ENCODE measurements at regions not wholly inside any gene's neighbourhood (a gene's known extent, or its start where the extent isn't known, plus 50 kb on each side); places are given as distances from the start of the nearest gene placed in this dataset.
"Not testable (repeated sequence)": the region's sequence is repeated elsewhere in the genome, so short reads cannot be mapped to it uniquely, and the experiment has no call there.

DNA sequence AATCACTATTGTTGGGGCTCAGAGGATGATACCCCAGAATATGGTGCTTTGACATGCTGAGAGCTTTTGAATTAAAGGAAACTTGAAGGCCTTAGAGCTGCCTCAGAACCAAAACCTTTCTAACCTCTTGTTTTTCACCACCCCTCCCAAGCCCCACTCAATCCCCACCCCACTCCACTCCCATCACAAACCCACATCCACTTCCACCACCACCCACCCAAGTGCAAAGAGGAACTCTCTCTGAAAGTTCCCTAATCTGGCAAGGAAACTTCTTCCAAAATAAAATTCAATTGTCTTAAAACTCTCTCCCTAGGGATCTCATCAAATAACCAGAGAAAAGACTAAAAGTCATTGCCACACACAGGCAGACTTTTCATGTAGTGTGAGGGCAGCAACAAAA is 301.2 kb upstream of the ARHGEF26 start:
- no peak for FAIRE-seq
- DNase-seq (ENCODE audit: insufficient read length, low spot score): no peak

GRCh38 chr3:153828346-153828745 is 292.8 kb upstream of the ARHGEF26 start:
- FAIRE-seq; DNase-seq (ENCODE audit: insufficient read length, low spot score): not testable (repeated sequence)

More for the DNA sequence above, 301.2 kb upstream of the ARHGEF26 start:
- TF ChIP-seq CTCF (IDR thresholded peaks at IDR 0.05; ENCODE audit: insufficient read depth, missing control alignments): no peak

DNA sequence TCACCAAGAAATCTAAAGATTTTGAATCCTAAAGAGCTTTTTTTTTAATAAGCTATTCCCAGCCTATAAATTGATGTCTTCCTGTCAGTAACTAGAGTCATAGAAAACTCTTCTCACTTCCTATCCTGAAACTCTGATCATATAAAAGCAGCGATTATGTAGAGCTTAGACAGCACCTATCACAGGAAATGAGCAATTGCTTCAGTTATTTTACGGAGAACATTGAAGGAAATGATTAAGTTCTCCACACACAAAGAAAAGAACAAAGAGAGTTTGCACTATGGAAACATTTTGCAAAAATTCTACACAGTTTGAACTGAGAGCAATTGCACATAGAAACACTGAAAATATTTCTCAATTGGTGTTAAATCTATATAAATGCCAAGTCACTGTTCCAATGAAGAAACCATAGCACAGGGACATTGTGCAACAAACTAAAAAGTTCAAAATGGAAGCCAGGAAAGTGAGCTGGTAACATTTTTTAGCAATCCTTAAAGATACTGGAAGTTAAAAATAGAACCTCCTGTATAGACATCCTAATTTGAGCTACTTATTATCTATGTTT is 291.5 kb upstream of the ARHGEF26 start:
- FAIRE-seq: no peak
- no peak for DNase-seq (ENCODE audit: insufficient read length, low spot score)
- no peak for TF ChIP-seq CTCF (IDR thresholded peaks at IDR 0.05; ENCODE audit: insufficient read depth, missing control alignments)

DNA sequence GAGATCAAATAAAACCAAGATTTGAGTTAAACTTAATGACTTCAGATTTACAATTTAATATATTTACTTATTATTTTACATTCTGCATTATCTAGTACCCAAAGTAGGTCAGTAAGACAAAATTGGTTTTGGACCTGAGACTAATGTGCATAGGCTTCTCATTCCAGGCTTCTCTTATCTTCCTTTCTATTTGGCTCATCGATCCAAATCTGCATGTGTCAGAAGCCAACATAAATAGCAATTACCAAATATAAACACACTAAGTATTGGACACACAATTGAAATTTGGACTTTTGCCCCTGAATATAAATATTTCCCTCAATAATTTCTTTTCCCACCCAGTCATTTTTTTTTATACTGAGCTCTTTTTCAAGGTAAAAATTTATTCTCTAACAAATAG is 290.6 kb upstream of the ARHGEF26 start:
- DNase-seq (ENCODE audit: insufficient read length, low spot score): no peak
- no peak for TF ChIP-seq CTCF (IDR thresholded peaks at IDR 0.05; ENCODE audit: insufficient read depth, missing control alignments)
- no peak for FAIRE-seq

- DNase-seq (ENCODE audit: insufficient read length, low spot score): no peak
- peak; percentile 15 for TF ChIP-seq CTCF (IDR thresholded peaks at IDR 0.05; ENCODE audit: insufficient read depth, missing control alignments)
- FAIRE-seq: no peak
These were observed 285.6 kb upstream of the ARHGEF26 start for GRCh38 chr3:153835540-153835939.

DNA sequence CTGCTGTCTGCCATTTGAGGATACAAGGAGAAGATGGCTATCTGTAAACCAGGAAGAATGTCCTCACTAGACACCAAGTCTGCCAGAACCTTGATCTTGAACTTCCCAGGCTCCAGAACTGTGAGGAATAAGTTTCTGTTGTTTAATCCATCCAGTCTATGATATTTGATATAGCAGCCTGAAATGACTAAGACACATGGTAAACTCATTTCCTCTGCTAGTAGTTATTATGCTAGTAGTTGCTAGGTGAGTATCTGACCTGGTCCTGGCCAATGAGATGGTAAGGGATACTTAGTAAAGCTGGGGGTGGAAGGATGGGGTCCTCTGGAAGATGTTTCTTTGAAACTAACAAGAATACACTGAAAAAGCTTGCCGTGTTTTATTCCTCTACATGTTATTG is 280.7 kb upstream of the ARHGEF26 start:
- FAIRE-seq: no peak
- DNase-seq (ENCODE audit: insufficient read length, low spot score): no peak
- TF ChIP-seq CTCF (IDR thresholded peaks at IDR 0.05; ENCODE audit: insufficient read depth, missing control alignments): no peak

DNA sequence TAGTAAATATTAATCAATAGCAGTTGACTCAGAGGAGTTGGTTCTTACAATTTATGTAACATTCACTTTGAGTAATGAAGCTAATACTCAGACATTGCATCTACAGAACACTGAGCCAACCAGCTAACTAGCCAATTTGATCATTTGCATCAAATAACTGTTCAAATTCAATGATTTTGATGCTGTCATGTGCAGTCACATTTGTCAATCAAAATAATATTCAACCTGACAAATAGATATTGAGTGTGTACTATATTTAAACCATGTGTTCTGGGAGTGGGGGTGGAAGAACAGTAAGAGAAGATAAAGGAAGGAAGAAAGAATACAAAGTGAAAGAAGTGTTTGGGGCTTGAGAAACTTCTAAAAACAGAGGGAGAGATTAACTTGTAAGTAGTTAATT is 277.2 kb upstream of the ARHGEF26 start:
- no peak for FAIRE-seq
- no peak for TF ChIP-seq CTCF (IDR thresholded peaks at IDR 0.05; ENCODE audit: insufficient read depth, missing control alignments)
- no peak for DNase-seq (ENCODE audit: insufficient read length, low spot score)

GRCh38 chr3:153845311-153845710 is 275.9 kb upstream of the ARHGEF26 start:
- no peak for DNase-seq (ENCODE audit: insufficient read length, low spot score)
- FAIRE-seq: no peak
- TF ChIP-seq CTCF (IDR thresholded peaks at IDR 0.05; ENCODE audit: insufficient read depth, missing control alignments): no peak

Data from D721Med (cell line).